ENCODE measurements at regions not wholly inside any gene's neighbourhood (a gene's known extent, or its start where the extent isn't known, plus 50 kb on each side); places are given as distances from the start of the nearest gene placed in this dataset.
"Not testable (repeated sequence)": the region's sequence is repeated elsewhere in the genome, so short reads cannot be mapped to it uniquely, and the experiment has no call there.

DNA sequence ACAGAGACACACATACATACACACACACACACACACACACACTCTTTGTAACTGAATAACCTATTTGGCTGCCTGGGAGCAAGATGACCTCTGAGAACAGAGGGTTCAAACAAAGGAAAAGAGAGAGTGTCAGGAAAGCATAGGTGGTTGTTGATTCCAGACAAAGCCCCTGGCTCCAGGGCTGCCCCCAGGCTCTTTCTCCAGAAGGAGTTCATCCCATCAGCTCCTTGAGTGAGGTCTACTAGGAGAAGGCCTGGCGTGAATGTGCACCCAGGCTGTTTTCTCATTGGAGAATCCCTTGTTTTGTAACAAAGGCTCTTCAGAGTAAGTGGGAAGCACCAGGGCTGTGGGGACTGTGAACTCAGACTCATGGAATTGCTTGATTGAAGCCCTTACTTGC, 151.9 kb downstream of the EMP1 start:
- no peak for DNase-seq (ENCODE audit: low spot score)

DNA sequence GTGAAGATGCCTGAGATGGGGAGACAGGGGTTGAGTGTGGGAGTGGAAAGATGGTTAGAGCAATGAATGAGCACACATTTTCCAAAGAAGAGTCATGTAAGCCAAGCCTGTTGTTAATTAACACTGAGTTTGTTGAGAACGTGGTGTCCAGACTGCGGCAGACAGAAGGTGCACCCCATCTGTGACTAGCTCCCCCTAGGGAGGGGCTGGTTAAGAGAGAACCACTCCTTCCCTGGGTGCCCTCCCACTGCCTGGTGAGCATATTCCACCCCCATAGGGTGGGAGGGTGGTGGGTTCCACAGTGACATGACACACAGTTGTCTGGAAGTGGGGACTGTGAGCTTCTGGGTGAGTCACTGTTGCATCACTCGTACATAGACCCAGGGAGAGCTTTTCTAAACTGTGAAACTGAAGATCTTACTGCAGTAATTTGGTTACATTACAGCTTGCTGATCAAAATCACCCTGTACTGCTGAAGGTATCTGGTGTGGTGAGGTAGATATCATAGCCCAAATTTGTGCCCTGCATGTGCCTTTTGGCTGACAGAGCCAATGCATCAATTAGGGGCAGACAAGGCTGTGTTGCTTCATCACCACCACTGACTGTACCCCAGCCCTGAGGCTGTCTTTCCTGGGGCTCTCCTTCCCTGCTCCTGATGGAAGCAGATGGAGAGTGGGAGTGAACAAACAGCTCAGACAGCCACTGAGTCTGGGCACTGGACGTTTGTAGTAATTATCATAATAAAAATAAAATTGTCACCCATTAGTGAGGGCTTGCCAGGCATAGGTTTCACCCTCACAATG, 150.9 kb downstream of the EMP1 start:
- DNase-seq (ENCODE audit: low spot score), result peak; percentile 48

DNA sequence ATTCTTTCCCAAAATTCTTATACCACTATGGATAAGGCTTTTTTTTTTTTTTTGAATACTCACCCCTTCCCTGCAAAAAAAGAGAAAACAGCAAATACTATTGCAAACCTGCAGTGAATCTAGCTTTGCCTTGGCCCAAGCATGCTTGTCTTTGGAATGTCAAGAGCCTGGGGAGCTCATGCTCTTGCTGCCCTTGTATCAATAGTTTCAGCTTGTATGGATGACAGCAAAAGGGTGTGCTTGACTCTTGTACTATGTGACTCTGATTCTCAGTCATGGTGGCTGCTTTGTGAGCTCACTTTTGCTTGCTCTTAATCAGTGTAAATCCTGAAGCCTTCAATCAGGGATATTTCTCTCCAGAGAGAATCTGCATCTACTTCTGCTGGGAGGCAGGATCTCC, 149.2 kb downstream of the EMP1 start:
- DNase-seq (ENCODE audit: low spot score), result no peak

DNA sequence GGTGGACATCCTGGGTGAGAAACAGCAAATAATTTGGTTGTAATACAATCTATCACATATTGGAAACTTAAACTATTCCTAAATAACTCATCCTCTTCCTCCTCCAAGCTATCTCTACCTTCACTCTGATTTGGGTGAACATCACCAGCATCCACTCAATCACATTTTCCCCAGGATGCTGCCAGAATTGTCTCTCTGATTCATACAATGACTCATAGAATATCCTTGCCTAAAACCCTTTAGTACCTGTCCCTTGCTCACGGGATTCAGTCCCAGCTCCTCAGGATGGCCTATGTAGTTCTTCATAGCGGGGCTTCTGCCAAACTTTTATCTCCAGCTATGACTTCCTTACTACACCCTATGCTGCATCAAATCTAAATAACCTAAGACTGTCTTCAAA, 146.8 kb downstream of the EMP1 start:
- no peak for DNase-seq (ENCODE audit: low spot score)

DNA sequence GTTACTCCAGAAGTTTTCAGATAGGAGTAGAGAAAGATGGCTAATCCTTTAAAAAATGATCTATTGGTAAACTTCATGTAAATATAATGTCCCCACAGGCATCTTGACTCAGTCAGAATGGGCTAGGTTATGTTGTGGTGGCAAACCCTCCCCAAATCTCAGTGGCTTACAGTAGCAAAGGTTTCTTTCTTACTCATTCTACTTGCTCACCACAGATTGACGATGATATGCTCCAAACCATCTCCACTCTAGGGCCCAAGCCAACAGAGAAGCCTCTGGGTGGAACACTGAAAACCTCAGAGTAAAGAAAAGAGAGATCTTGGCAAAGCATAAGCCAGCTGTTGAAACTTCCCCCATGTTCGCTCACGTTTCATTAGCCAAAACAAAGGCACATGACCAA, 146.4 kb downstream of the EMP1 start:
- DNase-seq (ENCODE audit: low spot score), result peak; percentile 69

DNA sequence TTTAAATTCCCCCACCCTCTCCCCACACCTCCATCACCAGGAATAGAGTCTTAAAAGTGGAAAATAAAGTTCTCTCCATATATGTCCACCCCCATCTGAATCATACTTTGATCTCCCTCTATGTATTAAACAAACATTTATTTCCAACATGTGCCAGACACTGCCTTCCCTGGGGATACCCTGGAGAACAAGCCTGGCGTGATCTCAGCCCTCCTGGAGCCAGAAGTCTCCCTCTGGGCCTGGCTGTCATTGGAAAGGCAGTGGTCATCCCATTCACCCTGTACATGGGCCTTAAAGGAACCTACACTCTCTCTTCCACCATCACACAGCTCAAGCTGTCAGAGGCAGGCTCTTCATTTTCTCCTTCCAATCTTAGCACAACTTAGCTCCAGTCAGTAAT, 143.6 kb downstream of the EMP1 start:
- no peak for DNase-seq (ENCODE audit: low spot score)

DNA sequence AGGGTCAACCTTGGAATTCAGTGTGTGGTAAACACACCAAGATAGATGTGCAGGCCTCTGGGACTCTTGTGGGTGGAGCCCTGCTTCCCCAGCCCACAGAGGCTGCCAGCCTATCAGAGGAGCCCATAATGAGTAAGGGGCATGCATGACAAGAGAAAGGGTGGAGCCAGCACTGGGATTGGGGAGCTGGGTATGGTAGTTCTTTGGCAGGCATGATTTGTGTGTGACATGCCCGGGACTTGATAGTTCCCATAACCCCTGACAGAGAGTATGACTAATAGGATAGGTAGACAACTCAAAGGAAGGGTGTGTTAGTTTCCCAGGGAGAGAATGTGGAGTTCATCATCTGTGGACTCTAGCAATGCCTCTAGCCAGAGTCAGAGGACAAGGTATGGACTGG, 143.0 kb downstream of the EMP1 start:
- no peak for DNase-seq (ENCODE audit: low spot score)

DNA sequence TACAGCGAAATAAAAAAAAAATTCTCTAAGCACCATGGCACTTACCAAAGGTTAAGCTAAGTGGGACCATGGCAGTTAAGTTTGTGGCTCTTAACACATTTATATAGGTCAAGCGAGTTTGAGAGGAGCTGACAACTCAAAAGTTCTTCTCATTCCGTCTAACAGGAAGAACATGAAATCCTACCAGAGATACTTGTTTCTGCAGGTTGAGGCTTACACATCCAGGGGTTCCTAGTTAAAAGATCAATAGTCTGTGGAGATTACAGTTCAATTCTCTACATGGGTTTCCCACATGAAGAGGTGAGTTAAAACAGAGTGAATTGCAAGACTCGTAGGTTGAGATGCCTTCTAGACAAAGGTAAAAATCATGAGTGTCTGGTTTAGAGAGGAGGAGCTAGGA, 142.6 kb downstream of the EMP1 start:
- no peak for DNase-seq (ENCODE audit: low spot score)

DNA sequence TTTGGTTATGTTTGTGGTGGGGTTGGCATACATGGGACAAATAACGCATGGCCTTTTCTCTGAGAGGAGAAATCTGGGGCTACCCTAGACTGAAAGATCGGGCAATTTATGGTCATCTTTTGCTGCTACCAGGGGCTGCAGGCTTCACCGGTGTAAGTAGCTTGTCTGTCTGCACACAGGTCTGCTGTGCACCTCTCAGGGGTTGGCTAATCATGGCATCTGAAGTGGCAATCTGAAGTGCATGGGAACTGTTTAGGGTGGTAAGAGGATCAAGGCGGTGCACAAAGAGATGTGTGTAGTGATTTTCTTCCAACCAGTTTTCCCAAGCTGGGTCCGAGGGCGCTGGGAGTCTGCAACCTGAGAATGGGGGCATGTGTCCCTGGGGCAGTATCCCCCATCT, 141.3 kb downstream of the EMP1 start:
- DNase-seq (ENCODE audit: low spot score), result no peak

DNA sequence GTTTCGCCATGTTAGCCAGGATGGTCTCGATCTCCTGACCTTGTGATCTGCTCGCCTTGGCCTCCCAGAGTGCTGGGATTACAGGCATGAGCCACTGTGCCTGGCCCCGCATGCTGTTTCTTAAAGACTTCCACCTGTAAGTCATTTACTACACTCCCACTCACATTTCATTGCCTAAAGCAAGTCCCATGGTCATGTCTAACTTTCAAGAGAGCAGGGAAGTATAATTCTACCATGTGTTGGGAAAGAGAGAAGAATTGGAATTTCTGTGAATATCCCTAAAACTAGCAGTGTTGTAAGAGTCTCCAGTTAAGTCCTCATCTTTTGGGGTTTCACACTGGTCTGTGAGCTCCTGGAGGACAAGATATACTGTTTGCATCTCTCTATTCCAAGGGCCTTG, 139.7 kb downstream of the EMP1 start:
- DNase-seq (ENCODE audit: low spot score), result no peak

DNA sequence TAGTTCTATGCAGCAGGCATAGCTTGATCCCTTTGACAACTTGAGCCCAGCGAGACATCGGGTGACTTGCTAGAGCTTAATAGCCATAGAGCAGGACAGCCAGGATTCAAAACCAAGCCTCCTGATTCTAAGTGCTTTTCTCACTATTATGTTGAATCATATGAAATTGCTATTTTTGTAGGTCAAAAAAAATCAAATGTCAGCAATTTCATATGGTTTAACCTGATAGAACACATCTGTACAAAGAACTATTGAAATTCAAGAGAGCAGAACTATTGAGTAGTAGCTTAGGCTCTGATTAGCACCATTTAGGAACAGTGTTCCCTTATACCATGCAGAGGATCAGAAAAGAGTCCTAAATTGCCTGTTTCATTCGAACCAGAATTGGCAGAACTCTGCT, 132.0 kb downstream of the EMP1 start:
- DNase-seq (ENCODE audit: low spot score), result no peak

DNA sequence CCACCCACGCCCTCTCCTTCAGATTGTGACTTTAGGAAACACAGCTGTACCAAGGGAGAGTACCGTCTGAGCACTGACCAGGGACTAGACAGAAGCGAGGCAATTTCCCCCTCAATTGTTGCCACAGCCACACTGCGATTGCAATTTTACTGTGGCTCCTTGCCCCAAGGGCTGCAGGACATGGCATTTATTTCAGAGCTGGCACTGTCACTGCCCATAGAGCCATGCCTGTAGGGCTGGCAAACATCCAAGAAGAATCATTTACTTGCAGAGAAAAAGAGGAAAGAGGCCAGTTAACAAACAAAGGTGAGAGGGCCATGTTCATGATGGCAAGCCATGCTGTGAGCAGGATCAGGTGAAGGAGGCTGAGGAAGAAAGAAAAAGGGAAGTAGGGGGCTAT, 129.6 kb downstream of the EMP1 start:
- no peak for DNase-seq (ENCODE audit: low spot score)

DNA sequence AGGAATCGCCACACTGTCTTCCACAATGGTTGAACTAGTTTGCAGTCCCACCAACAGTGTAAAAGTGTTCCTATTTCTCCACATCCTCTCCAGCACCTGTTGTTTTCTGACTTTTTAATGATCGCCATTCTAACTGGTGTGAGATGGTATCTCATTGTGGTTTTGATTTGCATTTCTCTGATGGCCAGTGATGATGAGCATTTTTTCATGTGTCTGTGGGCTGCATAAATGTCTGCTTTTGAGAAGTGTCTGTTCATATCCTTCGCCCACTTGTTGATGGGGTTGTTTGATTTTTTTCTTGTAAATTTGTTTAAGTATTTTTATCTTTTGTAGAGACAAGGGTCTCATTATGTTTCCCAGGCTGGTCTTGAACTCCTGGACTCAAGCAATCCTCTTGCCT, 128.5 kb downstream of the EMP1 start:
- not testable (repeated sequence) for DNase-seq (ENCODE audit: low spot score)

DNA sequence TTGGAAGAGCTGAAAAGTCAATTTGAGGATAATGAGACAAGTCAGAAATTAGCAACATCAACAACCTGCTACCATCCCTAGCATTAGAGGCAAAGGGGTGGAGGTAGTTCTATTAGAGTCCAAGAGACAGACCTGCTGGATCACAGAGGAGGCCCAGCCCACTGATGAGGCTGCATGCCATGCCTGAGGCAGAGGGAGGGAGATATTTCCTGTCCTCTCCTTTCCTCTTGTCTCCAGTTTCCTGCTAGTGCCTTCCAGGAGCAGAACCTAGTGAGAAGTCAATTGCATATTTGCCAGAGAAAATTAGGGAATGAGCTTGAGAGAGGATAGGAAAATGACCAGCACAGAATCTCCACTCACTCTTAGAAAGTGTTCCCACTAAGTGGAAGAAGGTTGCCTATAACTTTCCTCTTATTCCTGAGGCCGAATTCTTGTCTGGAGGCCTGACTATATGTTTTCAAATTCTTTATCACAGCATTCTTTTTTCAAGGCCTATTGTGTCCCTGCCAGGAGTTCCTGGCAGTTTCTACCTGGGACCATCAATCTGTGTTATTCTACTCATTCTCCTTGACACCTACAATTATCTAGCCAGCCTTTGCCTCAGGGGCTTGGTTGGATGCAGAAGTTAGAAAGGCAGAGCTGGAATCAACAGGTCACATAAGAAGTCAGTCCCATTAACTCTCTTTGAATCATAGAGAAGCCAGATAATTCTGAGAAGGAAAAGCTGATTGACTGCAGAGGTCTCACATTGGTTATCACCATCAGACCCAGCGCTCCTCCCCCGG, 121.9 kb downstream of the EMP1 start:
- DNase-seq (ENCODE audit: low spot score), result no peak

DNA sequence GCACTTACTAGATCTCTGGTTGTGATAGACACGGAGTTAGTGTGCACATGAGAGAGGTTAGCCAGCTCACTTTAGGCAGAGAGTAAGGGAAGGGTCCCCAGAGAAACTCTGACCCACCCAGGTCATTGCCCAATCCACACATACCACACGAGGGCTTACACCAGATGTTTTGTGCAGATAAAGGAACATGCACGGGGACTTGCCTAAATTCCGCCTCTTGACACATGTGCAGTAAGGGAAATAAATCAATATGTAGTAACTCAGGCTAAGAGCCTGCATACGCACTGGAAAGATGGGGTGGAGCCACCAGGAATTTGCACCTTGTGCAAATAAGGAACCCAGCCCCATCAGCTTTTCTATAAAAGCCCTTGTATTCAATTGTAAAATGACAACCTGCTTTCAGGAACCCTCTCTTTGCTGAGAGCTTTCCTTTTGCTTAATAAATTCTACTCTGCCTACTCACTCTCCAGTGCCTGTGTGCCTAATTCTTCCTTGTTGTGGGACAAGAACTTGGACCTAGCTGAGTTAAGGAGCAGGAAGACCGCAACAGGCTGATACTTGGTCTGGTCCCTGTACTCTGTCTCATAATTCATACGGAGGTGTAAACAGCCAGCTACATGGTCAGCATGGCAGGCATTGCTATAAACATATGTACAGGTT, 120.2 kb downstream of the EMP1 start:
- no peak for DNase-seq (ENCODE audit: low spot score)

DNA sequence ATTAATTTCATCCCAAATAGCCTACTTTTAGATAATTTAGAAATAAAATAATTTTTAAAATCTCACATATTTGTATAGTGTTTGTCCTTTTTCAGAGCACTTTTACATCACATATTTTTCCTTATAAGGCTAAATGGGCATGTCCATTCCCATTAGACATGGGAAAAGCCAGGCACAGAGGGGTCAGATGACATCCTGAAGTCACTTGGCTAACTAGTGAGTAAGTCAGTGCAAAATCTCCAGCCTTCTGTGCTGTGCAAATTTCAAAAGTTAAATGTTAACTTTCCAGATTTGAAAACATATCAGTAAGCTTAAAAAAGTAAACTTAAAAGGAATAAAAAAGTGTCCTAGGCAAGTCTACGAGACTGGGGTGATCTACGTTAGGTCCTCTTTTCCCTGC, 117.4 kb downstream of the EMP1 start:
- no peak for DNase-seq (ENCODE audit: low spot score)

DNA sequence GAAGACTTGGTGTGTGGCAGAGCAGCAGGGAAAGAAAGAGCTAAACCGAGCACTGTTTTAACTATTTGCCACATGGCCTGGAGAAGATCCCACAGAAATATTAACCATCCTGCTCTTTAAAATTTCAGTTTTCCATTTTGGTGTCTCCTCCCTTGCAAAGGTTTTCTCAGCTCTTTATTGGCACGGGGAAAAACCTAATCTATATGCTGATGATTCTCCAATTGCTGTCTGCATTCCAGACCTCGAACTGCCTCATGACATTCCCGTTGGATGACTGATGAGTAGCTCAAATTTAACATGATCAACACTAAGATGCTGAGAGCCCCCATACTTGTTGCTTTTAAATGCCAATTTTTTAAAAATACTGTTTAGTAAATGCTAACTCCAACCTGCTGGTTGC, 115.0 kb downstream of the EMP1 start:
- DNase-seq (ENCODE audit: low spot score), result no peak

DNA sequence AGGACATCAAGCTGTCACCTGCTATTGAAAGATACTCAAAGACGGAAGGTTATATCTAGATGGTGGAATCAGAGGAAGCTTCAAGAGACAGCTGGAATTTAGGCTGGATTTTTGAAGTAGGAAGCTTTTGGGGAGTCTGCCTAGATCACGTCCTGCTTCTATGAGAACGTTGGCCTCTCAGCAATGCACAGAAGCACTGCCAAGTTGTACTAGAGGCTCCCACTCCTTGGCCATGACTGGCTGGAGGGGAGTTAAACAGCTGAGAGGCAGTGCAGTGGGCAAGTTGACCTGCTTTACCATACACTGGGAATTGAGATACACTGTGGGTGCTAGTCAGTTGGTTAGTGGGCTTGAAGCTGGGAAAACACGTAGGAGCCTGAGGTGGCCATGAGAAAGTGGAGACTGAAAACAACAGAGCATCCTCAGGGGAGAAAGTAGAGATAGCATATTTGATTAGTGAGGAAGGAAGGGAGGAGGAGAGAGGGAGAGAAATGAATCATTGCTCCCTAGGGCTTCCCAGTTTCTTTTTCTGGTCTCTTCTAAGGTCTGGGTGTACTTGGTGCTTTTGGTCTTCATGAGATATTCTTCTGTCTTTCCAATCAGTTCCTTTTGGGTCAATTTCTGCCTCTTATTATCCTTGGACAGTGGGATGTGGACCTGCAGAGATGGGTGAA, 110.8 kb downstream of the EMP1 start:
- DNase-seq (ENCODE audit: low spot score), result no peak

DNA sequence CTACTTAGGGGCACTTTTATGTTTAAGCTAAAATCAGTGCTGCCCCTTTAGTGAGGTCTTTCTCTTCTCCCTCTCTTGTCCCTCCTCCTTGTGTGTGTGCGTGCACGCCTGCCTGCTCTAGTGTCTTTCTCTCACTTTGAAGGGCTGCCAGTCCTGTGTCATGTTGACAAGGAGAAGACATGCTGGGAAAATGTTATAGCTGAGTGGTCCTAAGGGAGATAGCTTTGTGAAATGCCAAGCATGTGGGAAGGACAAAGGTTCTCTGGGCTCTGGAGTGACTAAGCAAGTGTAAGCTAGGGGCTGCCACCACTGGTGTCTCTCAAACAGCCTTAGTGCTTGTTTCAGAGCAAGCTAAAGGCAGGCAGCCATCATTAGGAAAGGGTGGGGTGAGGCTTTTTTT, 108.4 kb downstream of the EMP1 start:
- DNase-seq (ENCODE audit: low spot score), result no peak

DNA sequence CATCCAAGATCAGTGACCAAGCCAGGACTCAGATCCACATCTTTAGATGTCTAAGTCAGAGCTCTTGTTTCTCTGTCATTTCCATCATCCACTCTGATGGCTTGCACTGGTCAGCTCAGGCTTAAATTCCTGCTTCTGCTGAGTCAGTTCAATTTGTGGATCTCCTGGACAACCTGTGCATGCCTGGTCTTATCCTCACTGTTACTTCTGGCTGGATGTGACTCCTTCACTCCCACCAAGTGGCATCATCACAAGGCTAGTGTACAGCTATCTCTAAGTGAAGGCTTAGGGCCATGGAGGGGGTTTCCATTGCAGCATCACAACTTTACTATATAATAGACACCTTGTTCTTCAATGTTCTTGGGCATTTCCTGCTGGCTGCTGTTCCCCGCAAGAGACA, 102.9 kb downstream of the EMP1 start:
- DNase-seq (ENCODE audit: low spot score), result no peak

DNA sequence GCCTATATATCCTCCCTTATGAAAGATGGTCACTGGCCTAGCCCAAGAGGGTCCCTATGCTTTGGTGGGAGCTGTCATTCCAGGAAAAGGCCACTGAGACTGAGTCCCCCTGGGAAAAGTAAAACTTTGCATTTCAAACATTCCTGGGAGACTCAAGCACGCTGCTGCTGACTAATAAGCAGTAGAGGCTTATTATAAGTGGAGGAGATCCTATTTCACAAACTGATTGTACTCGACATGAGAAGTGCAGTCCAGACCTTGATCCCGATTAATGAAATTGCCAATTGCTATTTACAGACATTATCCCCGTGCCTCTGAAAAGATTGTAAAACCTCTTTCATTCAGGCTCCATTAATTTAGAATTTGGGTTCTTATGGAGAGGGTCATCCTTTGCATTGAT, 96.6 kb downstream of the EMP1 start:
- no peak for DNase-seq (ENCODE audit: low spot score)

DNA sequence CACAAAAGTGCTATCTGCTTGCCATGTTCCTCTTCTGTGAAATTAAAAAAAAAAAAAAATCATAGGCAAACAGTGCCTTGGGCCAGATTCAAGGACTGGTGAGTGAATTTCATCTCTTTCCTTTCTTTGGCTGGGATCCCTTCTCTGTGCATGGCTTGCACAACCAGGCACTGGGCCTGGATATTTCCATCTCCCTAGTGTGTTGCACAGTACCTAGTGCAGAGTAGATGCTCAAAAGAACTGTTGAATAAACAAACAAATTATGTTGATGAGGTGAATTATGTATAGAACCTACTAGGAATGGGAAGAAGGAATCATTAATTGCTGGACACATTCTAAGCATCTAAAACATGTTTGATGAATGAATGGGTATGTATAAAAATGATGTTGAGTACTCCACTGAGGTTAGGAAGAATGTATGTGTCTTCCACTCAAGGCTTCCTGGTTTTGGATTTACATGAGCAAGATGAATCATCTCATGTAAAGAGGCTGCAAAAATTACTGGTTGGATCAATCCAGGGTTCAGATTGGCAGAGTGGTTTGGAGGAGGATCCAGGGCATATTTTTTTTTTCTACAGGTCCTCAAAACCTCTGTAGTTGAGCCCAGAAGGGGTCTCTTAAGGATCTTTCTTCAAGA, 93.2 kb downstream of the EMP1 start:
- DNase-seq (ENCODE audit: low spot score), result no peak
